D721Med (cell line): ENCODE measurements at regions not wholly inside any gene's neighbourhood (a gene's known extent, or its start where the extent isn't known, plus 50 kb on each side); places are given as distances from the start of the nearest gene placed in this dataset.
A peak's percentile ranks its signal among the peaks of the same experiment; 100 is the strongest.

Source experiments
- DNase-seq: peaks from one replicate; pipeline ENCODE4 v3.0.0; 2011; ENCODE audit warnings: low spot score; ENCODE audit not compliant: insufficient read length
- FAIRE-seq: peaks from 2 replicates; lab custom pipeline; 2011; peaks lifted over from hg19 to GRCh38; lab: Jason Lieb, UNC
- TF ChIP-seq, protein P1 (sequence below): IDR thresholded peaks from 2 replicates; pipeline ENCODE4 v1.5.1; 2012; ENCODE audit warnings: mild to moderate bottlenecking, control low read depth; ENCODE audit not compliant: insufficient read depth; ENCODE audit errors: missing control alignments

DNA sequence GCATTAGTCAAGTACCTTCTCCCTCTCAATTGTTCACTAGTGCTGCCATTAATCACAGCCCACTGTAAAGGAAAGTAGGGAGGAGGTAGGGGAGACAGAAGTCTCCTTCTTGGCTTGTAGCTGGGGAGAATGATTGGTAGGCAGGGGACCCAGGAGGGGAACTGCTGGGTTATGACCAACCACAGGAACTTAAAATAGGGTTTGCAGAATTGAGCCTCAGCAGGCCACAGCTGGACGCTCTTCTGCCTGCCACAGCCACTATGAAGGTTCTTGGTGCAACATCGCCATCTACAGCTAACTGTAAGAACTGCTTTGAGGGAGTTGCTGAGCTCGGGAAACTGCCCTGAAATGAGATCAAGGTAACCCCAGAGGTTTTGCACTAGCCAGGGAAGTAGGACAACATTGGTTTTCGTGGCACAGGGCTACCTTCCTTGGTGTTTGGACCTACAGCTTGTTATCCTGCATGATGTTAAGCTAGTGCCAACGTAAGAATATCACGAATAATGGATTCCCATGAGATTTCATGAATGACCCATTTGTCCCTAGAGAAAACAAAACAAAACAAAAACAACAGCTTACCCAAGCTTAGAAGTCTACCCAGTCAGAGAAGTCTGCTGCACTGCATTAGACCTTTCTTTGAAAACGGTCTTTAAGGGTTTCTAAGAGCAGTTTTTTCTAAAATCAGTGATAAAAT is 787.1 kb upstream of the API5 start:
- DNase-seq: no peak
- FAIRE-seq: peak; percentile 6

DNA sequence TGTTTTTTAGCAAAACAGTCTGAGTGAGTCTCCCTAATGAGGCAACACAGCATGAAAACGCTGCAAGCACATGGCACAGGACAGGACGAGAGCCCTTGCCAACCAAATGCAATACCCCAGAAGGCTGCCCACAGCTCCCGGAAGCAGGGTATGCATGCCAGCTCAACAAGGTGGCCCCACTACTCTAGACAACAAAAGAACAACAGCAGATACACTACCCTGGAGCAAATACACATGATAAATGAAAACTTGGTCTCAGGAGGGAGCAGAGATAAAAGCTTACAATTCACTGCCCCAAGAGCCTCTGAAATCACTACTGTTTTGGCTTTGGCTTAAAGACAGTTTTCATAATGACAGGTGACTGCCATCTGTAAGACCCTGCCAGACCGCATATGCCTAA is 785.4 kb upstream of the API5 start:
- FAIRE-seq (no peak), DNase-seq (no peak)
- TF ChIP-seq, protein P1, sequence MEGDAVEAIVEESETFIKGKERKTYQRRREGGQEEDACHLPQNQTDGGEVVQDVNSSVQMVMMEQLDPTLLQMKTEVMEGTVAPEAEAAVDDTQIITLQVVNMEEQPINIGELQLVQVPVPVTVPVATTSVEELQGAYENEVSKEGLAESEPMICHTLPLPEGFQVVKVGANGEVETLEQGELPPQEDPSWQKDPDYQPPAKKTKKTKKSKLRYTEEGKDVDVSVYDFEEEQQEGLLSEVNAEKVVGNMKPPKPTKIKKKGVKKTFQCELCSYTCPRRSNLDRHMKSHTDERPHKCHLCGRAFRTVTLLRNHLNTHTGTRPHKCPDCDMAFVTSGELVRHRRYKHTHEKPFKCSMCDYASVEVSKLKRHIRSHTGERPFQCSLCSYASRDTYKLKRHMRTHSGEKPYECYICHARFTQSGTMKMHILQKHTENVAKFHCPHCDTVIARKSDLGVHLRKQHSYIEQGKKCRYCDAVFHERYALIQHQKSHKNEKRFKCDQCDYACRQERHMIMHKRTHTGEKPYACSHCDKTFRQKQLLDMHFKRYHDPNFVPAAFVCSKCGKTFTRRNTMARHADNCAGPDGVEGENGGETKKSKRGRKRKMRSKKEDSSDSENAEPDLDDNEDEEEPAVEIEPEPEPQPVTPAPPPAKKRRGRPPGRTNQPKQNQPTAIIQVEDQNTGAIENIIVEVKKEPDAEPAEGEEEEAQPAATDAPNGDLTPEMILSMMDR: no peak

More for the DNA sequence above, 787.1 kb upstream of the API5 start:
- TF ChIP-seq, protein P1: peak; percentile 66

DNA sequence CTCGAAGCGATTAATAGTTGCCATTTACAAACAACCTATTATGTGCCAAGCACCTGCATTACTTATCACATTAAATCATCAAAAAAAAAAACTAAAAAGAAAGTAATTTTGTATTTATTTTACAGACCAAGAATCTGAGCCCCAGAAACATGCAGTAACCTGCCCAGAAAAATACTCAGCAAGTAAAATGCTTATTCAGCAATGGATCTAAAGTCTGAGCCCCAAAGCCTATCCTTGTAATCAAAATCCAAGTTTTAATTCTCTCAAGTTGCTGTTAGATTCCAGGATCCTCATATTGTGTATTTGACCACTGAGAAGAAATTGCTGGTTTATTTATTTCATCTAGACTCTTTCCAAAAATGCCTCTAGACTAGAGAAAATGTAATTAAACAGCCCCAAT is 783.3 kb upstream of the API5 start:
- TF ChIP-seq, protein P1: no peak
- no peak for FAIRE-seq
- DNase-seq: no peak

DNA sequence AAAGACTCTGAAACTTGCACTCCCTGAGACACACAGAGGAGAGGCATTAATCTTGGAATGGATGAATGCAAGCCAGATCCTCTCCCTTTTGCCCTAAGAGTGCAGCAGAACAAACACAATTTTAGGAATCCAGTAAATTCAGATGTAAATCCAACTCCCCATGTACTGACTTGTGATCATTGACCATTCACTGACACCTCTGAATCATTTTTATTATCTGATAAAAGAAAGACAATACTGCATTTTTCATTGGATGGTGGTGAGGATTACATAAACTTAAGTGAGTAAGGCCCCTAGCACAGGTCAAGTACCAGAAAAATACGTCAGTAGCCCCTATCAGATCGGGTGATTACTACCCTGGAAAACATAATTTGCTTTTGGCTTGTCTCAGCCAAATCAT is 782.9 kb upstream of the API5 start:
- no peak for DNase-seq
- TF ChIP-seq, protein P1: no peak
- no peak for FAIRE-seq

DNA sequence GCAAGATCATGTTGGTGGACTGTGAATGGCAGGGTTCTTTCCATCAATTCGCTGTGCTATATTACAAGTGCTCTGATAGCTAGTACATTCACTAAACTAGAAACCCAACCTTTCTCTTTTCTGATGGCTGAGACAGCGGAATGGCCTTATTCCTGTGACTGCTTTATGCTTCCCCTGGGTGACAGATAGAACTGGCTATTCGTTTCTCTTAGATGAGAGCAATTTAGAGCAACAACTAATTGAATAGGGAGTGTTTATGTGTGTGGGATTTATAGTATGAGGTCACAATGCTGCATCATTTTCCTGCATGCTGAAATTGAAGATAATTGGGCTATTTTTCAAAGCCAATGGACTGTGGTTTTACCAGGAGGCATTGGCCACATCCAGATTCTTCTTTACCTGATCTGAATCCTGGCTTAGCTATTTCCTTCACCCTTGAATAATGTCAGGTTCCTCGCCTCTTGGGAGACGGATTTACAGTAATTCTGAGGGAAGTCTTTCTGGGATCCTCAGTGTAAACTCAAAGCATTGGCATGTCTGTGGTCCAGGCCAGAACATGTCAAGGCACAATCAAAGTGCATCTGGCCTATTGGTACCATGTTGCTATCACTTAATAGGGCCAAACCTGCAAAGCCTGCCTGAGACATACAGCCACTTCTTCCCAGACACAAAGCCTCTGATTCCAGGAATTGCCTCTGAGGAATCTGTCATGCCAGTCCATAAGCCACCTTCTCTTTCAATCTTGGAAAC is 775.0 kb upstream of the API5 start:
- FAIRE-seq (no peak), DNase-seq (no peak)

DNA sequence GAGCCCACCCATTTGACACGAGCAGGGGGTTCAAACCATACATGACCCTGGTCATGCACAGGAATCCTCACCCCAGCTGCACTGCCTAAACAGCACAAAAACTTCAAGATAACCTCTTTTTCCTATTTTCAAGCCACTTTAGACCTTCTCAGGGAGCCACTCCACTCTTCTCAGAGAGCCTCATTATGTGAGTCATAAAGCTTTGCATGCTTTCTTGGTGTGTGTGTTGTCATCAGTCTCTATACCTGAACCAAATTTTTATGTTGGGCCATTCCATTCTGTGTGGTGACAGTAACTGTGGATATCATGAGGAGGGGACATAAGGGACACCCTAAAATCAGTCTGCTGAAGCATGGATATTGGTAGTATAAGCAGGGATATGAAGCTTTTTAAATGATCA is 769.5 kb upstream of the API5 start:
- no peak for FAIRE-seq
- no peak for DNase-seq
- TF ChIP-seq, protein P1: no peak

More for the DNA sequence above, 775.0 kb upstream of the API5 start:
- TF ChIP-seq, protein P1: no peak
